GM13977 (cell line): ENCODE measurements at regions not wholly inside any gene's neighbourhood (a gene's known extent, or its start where the extent isn't known, plus 50 kb on each side); places are given as distances from the start of the nearest gene placed in this dataset.

Experiments used
- DNase-seq: peaks from one replicate; pipeline ENCODE4 v3.0.0; 2012; ENCODE audit warnings: low spot score
- CTCF ChIP-seq: IDR thresholded peaks from 2 replicates; pipeline ENCODE4 v1.5.1; 2012; ENCODE audit warnings: mild to moderate bottlenecking, control low read depth; ENCODE audit not compliant: insufficient read depth; ENCODE audit errors: extremely low read depth, missing control alignments
- in situ Hi-C: fragments of 300-500 bp; cut with MboI; formaldehyde crosslinking; loops from one replicate; pipeline ENCODE4 v1.12.0; 2022; ENCODE audit warnings: low sequenced_read_pairs, low pct_unique_long_range_greater_than_20kb, mixed read lengths, inconsistent platforms; ENCODE audit not compliant: unreplicated experiment

- no peak for DNase-seq
- TF ChIP-seq CTCF: no peak
- in situ Hi-C loops: no loop called here
Observed at GRCh38 chr12:58443981-58444371, 476.3 kb downstream of the LRIG3 start.

- DNase-seq: no peak
- TF ChIP-seq CTCF: no peak
- in situ Hi-C loops: no loop called here
Observed at GRCh38 chr12:58450868-58451482, 469.3 kb downstream of the LRIG3 start.

- no peak for DNase-seq
- TF ChIP-seq CTCF: no peak
- in situ Hi-C loops: no loop called here
Observed at GRCh38 chr12:58452546-58452945, 467.8 kb downstream of the LRIG3 start.

GRCh38 chr12:58453306-58453705 lies 467.0 kb downstream of the LRIG3 start:
- in situ Hi-C loops: no loop called here

GRCh38 chr12:58455136-58455535 lies 465.2 kb downstream of the LRIG3 start:
- in situ Hi-C loops: no loop called here
- no peak for TF ChIP-seq CTCF
- DNase-seq: no peak

More at GRCh38 chr12:58453306-58453705, 467.0 kb downstream of the LRIG3 start:
- no peak for DNase-seq
- no peak for TF ChIP-seq CTCF

GRCh38 chr12:58458102-58458501 lies 462.2 kb downstream of the LRIG3 start:
- DNase-seq: no peak
- in situ Hi-C loops: no loop called here
- no peak for TF ChIP-seq CTCF
